VCaP (cell line): ENCODE measurements at regions not wholly inside any gene's neighbourhood (a gene's known extent, or its start where the extent isn't known, plus 50 kb on each side); places are given as distances from the start of the nearest gene placed in this dataset.

Experiments used
- H3K27ac ChIP-seq: fragments of 450-650 bp; 2 replicates; pipeline ENCODE4 v1.5.1; 2017
- CTCF ChIP-seq: fragments of 450-650 bp; conservative IDR thresholded peaks from 2 replicates; pipeline ENCODE4 v1.5.1; 2017; ENCODE audit warnings: mild to moderate bottlenecking, moderate library complexity

GRCh38 chr10:29691564-29692072, 56.8 kb upstream of the SVIL start:
- H3K27ac ChIP-seq = no peak overlapping the region
- no peak for TF ChIP-seq CTCF

GRCh38 chr10:29689001-29689400, 54.2 kb upstream of the SVIL start:
- H3K27ac ChIP-seq = no peak overlapping the region
- TF ChIP-seq CTCF = no peak

GRCh38 chr10:29688230-29688661, 53.5 kb upstream of the SVIL start:
- H3K27ac ChIP-seq = no peak overlapping the region
- TF ChIP-seq CTCF = no peak

GRCh38 chr10:29687421-29688164, 52.8 kb upstream of the SVIL start:
- H3K27ac ChIP-seq = no peak overlapping the region
- TF ChIP-seq CTCF = no peak

GRCh38 chr10:29685506-29685905, 50.7 kb upstream of the SVIL start:
- TF ChIP-seq CTCF = no peak
- H3K27ac ChIP-seq = no peak overlapping the region
